NCI-H1092 (cell line): ENCODE measurements at regions not wholly inside any gene's neighbourhood (a gene's known extent, or its start where the extent isn't known, plus 50 kb on each side); places are given as distances from the start of the nearest gene placed in this dataset.

Source experiments
- DNase-seq: peaks from one replicate; lab custom pipeline; 2025; lab: John Stamatoyannopoulos, UW

- no peak for DNase-seq
These were observed 92.3 kb upstream of the PAX6 start for GRCh38 chr11:31903225-31904074.

GRCh38 chr11:31902706-31903105, 91.6 kb upstream of the PAX6 start:
- no peak for DNase-seq

DNA sequence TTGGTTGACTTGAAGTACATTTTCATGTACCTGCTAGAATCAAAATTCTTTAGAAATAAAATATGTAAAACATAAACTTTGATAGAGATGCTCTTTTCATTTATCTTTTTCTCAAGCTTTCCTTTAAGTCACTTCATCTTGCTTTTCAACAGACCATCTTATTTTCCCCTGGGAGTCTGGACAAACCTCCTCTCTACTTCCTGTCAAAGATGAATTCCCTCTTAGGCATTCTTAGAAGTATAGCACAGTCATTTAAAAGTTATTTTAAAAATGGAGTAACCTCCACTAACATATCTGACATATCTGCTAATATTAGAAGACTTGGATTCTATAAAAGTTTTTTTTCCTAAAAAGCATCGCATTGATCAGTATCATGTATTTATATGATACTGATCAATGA, 84.8 kb upstream of the PAX6 start:
- no peak for DNase-seq

DNA sequence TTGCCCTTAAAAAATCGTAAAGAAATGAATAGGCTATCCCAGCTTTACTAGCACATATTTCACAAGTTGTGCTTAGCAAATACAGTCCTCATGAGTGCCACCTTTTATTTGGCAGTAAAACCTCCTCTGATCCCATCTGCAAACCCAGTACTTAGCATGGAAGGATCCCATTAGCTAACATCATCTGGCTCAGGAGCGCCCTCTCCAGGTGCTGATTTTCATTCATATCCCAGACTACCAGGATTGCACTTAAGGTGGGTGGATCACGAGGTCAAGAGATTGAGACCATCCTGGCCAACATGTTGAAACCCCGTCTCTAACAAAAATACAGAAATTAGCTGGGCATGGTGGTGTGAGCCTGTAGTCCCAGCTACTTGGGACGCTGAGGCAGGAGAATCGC, 76.1 kb upstream of the PAX6 start:
- DNase-seq = no peak

GRCh38 chr11:31884080-31884479, 73.0 kb upstream of the PAX6 start:
- no peak for DNase-seq

GRCh38 chr11:31883435-31883834, 72.3 kb upstream of the PAX6 start:
- no peak for DNase-seq

DNA sequence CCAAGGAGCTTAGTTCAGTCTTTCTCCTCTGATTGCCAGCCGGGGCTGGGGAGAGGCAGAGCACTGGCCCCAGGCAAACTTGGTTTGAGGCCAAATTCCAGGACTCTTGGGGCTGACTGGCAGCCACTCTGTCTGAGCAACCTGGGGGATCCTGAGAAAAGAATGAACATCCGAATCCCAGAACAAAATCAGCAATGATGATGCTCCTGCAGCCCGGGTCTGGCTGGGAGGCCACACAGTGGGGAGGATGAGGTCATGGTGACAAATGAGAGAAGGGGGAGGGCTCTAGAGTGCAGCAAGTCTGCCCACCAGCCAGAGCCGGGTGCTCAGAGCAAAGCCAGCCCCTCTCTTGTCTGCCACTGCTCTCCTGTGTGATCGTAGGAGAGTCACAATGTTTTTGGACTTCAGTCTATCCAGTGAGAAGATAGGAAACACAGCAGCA, 71.8 kb upstream of the PAX6 start:
- no peak for DNase-seq

GRCh38 chr11:31881825-31882224, 70.7 kb upstream of the PAX6 start:
- no peak for DNase-seq

DNA sequence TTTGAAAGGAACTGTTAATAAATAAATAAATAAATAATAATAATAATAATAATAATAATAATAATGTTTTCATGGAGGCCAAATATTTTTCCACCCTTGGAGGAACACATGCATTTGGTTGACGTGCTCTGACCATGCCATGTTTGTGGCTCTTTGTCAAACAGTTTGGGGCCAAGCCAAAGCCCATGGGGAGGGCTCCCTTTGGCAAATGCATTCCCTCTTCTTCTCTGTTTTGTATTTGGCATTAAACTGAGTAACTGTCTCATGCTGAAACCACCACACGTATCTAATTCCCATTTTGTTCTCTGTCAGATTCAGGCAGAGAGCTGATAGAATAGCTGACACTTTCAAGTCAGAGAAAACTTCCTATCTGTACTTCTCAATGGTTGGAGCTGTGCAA, 68.6 kb upstream of the PAX6 start:
- no peak for DNase-seq

DNA sequence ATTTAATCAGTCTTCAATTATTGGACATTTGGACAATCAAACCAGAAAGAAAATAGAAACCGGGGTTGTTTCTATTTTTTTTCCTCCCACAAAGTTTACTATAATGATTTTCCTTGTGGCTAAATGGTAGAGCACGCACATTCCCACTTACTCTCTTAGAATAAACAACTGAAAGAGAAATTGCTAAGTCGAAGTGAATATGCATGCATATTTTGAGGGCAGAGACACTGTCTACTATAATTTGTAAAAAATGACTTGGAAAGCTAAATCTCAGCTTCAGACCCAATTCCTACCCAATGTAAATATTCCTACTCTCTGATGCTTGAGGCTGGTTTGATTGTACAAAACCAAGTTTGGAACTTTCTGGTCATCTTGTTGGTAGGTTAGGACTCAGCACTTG, 66.7 kb upstream of the PAX6 start:
- no peak for DNase-seq

DNA sequence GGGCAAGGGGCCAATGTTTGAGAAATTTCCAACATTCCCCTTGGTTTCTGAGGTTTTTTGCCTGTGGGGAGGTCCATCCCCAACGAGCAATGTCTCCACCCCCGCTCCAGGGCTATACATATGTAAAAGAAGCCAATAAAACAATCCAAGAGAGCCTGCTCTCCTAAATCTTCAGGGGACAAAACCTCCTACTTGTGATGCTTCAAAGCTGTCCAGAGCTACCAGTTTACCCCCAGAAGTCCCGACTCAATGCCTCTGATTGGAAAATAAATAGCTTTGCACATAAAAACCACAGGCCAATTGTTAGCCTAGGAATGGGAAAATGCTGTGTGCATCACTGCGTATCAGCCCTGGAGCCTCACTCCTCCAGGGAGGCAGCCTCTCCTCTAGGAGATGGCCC, 66.0 kb upstream of the PAX6 start:
- DNase-seq = no peak

GRCh38 chr11:31875866-31876560, 64.9 kb upstream of the PAX6 start:
- no peak for DNase-seq

DNA sequence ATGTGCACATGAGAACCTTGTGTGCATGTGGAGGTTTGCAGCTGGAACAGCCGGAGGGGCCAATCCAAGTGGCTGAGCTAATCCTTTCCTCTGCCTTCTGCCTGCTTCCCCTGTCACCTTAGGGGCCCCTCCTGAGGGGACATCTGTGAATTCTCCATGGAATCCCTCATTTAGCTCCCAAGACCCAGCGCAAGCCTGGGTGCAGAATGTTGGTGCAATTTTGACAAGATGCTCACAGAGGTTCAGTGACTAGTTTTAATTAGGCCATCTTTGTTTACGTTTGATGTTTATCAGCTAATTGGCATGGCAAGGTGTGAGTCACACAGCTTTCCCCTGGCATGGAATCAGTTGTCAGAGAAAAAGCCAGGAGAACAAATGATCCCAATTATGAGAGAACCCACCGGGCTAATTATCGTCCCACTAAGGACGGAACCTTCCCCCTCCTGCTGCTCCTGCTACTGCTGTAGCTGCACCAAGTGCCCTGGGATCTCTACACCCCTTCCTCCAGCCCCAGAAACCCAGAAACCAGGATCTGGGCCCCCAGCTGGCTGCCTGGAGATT, 63.6 kb upstream of the PAX6 start:
- DNase-seq = no peak

GRCh38 chr11:31873124-31873523, 62.0 kb upstream of the PAX6 start:
- DNase-seq = no peak

GRCh38 chr11:31872076-31872443, 60.9 kb upstream of the PAX6 start:
- no peak for DNase-seq

DNA sequence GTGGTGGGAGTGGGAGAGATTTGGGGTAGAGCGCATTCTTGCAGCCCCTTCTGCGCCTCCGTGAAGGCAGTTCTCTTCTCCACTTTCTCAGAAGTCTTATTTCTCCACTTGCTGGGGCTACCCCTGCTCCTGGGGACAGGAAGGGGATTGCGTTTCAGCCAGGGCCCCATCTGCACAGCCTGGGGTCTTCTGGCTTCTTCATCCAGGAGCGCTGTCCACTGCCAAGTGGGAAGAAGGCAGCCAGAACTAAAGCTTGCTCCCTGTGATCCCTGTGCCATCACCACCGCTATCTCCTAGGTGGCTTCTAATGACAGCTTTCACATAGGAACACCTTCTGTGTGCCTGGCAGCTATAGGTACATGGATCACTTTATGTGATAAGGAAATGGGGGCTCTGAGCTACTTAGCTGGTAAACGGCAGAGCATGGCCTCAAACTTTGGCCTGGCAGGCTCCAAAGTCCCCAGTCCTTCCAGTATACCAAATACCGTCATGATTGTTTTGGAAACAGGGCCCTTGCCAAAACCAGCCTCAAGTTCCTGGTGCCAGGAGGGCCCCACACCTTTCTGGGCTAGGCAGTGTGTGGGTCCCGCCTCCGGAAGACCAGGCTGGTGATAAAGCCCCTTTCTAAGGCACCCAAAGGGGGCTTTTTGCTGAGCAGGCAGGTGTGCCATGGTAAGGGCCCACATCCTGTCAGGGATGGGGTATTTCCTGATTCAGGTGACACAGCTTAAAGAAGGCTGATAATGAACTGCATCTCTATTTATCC, 60.4 kb upstream of the PAX6 start:
- no peak for DNase-seq

DNA sequence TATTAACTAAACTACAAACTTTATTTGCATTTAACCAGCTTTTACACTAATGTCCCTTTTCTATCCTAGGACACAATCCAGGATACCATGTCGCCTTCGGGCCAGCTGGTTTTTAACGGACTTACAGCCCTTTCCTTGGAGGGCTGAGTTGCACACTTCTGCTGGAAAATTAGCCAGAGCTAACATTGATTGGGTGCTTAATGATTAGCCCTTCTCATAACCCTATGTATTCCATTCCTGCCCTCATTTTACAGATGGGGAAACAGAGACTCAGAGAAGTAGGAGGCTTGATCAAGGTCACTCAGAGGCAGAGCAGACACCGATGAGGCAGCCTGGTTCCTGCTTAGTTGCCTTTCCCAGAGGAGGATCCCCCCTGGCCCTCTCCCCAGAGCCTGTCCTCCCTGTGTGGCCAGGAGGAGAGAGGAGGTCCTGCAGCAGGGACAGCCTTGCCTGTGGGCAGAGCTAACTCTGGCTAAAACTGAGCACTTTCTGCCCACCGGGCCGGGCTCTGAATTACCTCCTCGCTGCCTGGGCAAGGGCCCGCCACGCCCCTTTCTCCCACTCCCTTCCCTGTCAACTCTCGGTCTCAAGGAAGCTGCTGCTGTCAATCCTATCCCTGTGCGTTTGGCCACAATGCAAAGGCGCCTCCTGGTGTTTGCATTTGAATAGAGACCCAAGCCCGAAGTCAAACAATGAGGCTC, 59.6 kb upstream of the PAX6 start:
- peak; percentile 13 for DNase-seq

- DNase-seq = no peak
These were observed 58.9 kb upstream of the PAX6 start for GRCh38 chr11:31869986-31870385.

DNA sequence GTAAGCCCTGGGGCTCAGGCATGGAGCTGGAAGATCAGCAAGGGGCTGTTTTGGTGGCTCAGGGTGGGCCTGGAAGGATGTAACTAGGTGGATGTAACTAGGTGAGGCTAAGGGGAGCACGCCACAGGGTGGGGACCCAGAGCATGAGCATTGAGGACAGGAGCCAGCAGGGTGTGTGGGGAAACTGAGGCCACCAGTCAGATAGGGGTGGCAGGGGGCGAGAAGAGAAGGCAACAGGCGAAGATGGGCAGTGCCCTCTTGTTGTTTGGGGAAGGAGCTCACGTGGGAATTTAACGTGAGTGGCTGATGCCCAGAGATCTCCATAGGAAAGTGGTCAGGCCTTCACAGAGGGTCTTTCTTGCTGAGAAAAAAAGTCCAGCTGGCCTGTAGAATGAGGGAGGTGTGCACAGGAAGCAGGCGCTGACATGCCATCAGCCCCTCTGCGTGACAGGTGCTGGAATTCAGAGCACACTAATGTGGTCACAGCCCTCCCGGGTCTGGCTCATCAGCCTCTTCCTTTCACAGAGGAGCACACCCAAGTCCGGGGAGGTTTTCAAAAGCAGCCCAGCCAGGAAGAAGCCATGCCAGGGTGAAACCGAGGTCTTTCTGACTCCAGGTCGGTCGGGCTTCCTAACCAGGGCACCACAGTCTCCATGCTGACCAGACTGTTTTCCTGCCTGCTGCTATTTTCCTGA, 54.6 kb upstream of the PAX6 start:
- DNase-seq = no peak

GRCh38 chr11:31863170-31863832, 52.2 kb upstream of the PAX6 start:
- DNase-seq = no peak

DNA sequence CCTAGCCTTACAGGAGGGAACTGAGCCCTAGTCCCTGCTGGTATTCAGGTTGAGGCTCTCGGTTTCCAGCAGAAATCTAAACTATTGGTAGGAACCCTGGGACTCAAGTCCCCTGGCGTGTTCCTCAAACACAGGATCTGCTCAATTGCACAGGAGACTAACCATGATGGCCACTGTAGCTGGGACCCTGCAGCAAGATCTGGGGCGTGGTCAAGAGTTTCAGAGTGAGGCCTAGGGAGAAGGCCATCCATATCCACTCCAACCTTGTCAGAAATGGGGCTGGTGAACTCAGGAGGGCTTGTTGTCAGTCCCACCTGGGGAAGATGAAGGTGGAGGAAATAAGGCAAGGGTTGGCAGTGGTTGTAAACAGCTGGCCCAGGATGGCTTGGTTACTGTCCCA, 49.9 kb upstream of the PAX6 start:
- DNase-seq = no peak
